A673 (cell line): ENCODE measurements at regions not wholly inside any gene's neighbourhood (a gene's known extent, or its start where the extent isn't known, plus 50 kb on each side); places are given as distances from the start of the nearest gene placed in this dataset.

Experiments
- BruUV-seq: library from RNA; stranded (reverse); fragments of 400-500 nt; replicated peaks from 2 replicates; lab custom pipeline; 2021; lab: Mats Ljungman, UMichigan
- CTCF ChIA-PET: fragments of 300-600 bp; sonication (Branson Sonifier 250); formaldehyde crosslinking; loops from one replicate; lab custom pipeline; 2022; ENCODE audit warnings: antibody characterized with exemption; lab: Charles Lee
- POLR2A ChIA-PET: fragments of 300-600 bp; sonication (Branson Sonifier 250); formaldehyde crosslinking; loops from one replicate; lab custom pipeline; 2022; ENCODE audit warnings: antibody characterized with exemption; ENCODE audit not compliant: low non-redundant PET; lab: Charles Lee
- DNase-seq: peaks from one replicate; pipeline ENCODE4 v3.0.0-alpha.2; 2015; ENCODE audit warnings: low spot score
- H3K27ac ChIP-seq: fragments of 200-600 bp; sonication (generic); 2 replicates; pipeline ENCODE4 v1.5.1; 2016; ENCODE audit warnings: mixed run types, low read depth, mild to moderate bottlenecking, mixed read lengths, antibody characterized with exemption, low read length; ENCODE audit not compliant: poor library complexity, severe bottlenecking
- H3K27me3 ChIP-seq: fragments of 200-600 bp; sonication (generic); replicated peaks from 2 replicates; pipeline ENCODE4 v1.6.1; 2017; ENCODE audit warnings: mixed run types, low read depth, mild to moderate bottlenecking, mixed read lengths, antibody characterized with exemption, low read length; ENCODE audit not compliant: insufficient read depth, poor library complexity
- H3K36me3 ChIP-seq: fragments of 200-600 bp; sonication (generic); 2 replicates; pipeline ENCODE4 v1.6.1; 2016; ENCODE audit warnings: mixed run types, mild to moderate bottlenecking, mixed read lengths, antibody characterized with exemption, low read length; ENCODE audit not compliant: insufficient read depth, poor library complexity, severe bottlenecking
- H3K4me1 ChIP-seq: fragments of 200-600 bp; sonication (generic); 2 replicates; pipeline ENCODE4 v1.6.1; 2017; ENCODE audit warnings: mixed run types, mild to moderate bottlenecking, mixed read lengths, antibody characterized with exemption, low read length; ENCODE audit not compliant: insufficient read depth, poor library complexity, severe bottlenecking
- H3K4me3 ChIP-seq: fragments of 200-600 bp; sonication (generic); 2 replicates; pipeline ENCODE4 v1.5.1; 2016; ENCODE audit warnings: low read depth, mixed run types, mild to moderate bottlenecking, mixed read lengths, low read length; ENCODE audit not compliant: poor library complexity, severe bottlenecking
- H3K9me3 ChIP-seq: fragments of 200-600 bp; sonication (generic); 2 replicates; pipeline ENCODE4 v1.6.1; 2016; ENCODE audit warnings: mixed run types, low read depth, mild to moderate bottlenecking, mixed read lengths, antibody characterized with exemption, low read length; ENCODE audit not compliant: poor library complexity, severe bottlenecking
- CTCF ChIP-seq: fragments of 300-800, 200-600 bp; sonication (generic); conservative IDR thresholded peaks from 2 replicates; pipeline ENCODE4 v1.5.1; 2017; ENCODE audit warnings: low read depth, mild to moderate bottlenecking, antibody characterized with exemption, low read length, moderate library complexity, mixed read lengths
- EZH2 ChIP-seq: fragments of 200-600 bp; sonication (generic); IDR thresholded peaks from 2 replicates; pipeline ENCODE4 v1.6.1; 2017; ENCODE audit warnings: borderline replicate concordance, low read depth, mild to moderate bottlenecking, mixed read lengths, antibody characterized with exemption, low read length; ENCODE audit not compliant: poor library complexity, severe bottlenecking
- intact Hi-C: fragments of 100-400 bp; cut with micrococcal nuclease; formaldehyde crosslinking; loops from one replicate; pipeline ENCODE4 v1.10.0; 2022; ENCODE audit not compliant: unreplicated experiment

GRCh38 chr12:22981711-22982110 lies 356.7 kb downstream of the ETNK1 start:
- Histone ChIP-seq H3K27me3 (peaks cover 84% of the 10 kb centered on the region), H3K4me3 (no peak overlapping the region), H3K27ac (no peak overlapping the region), H3K4me1 (no peaks in the 10 kb centered on the region), H3K36me3 (no peaks in the 10 kb centered on the region), H3K9me3 (no peaks in the 10 kb centered on the region)
- TF ChIP-seq CTCF (peak; percentile 40; the same call in 1 of the 2 replicates), EZH2 (no peak)
- CTCF ChIA-PET, result no interaction called here
- peak; percentile 24 for DNase-seq
- intact Hi-C loops, result loop anchor here (5.0 kb wide), 1 partner anchor 124 kb away; no protein-coding TSS in a partner anchor
- POLR2A ChIA-PET, result no interaction called here
- no TSS peak for BruUV-seq

- TF ChIP-seq CTCF (no peak), EZH2 (no peak)
- H3K9me3 ChIP-seq, result no peaks in the 10 kb centered on the region
- H3K4me1 ChIP-seq, result no peaks in the 10 kb centered on the region
- no peak for DNase-seq
- no TSS peak for BruUV-seq
- peaks cover 75% of the 10 kb centered on the region for H3K27me3 ChIP-seq
- no peaks in the 10 kb centered on the region for H3K36me3 ChIP-seq
- no peak overlapping the region for H3K4me3 ChIP-seq
- intact Hi-C loops, result loop anchor here (5.0 kb wide), 1 partner anchor 125 kb away; no protein-coding TSS in a partner anchor
- CTCF ChIA-PET, result no interaction called here
- no peak overlapping the region for H3K27ac ChIP-seq
- POLR2A ChIA-PET, result no interaction called here
These were observed 357.7 kb downstream of the ETNK1 start for GRCh38 chr12:22982635-22983034.

- Histone ChIP-seq H3K4me1 (no peaks in the 10 kb centered on the region), H3K27ac (no peak overlapping the region), H3K27me3 (peaks cover 57% of the 10 kb centered on the region), H3K36me3 (no peaks in the 10 kb centered on the region), H3K9me3 (no peaks in the 10 kb centered on the region), H3K4me3 (no peak overlapping the region)
- POLR2A ChIA-PET, result no interaction called here
- CTCF ChIA-PET, result no interaction called here
- TF ChIP-seq EZH2, result no peak
- TF ChIP-seq CTCF, result no peak
- BruUV-seq, result no TSS peak
- DNase-seq, result no peak
- intact Hi-C loops, result no loop called here
These were observed 362.0 kb downstream of the ETNK1 start for GRCh38 chr12:22986997-22987396.
